HG03571 (cell line): ENCODE measurements at regions not wholly inside any gene's neighbourhood (a gene's known extent, or its start where the extent isn't known, plus 50 kb on each side); places are given as distances from the start of the nearest gene placed in this dataset.
"Not testable (repeated sequence)": the region's sequence is repeated elsewhere in the genome, so short reads cannot be mapped to it uniquely, and the experiment has no call there.

ENCODE experiments used
- ATAC-seq: cut with Tn5 transposase; IDR thresholded peaks from one replicate; pipeline ENCODE4 v1.9.1; 2021; ENCODE audit not compliant: unreplicated experiment

- ATAC-seq: not testable (repeated sequence)
These were observed 572.8 kb upstream of the AGA start for GRCh38 chr4:178015046-178015445.

GRCh38 chr4:178026999-178027398, 584.8 kb upstream of the AGA start:
- ATAC-seq: no peak

GRCh38 chr4:178027796-178028195, 585.6 kb upstream of the AGA start:
- no peak for ATAC-seq

GRCh38 chr4:178028481-178028880, 586.2 kb upstream of the AGA start:
- ATAC-seq: no peak

GRCh38 chr4:178037459-178038214, 595.4 kb upstream of the AGA start:
- ATAC-seq: no peak

GRCh38 chr4:178056996-178057395, 614.8 kb upstream of the AGA start:
- ATAC-seq: no peak

GRCh38 chr4:178063568-178063967, 621.3 kb upstream of the AGA start:
- ATAC-seq: no peak

- no peak for ATAC-seq
These were observed 624.2 kb upstream of the AGA start for GRCh38 chr4:178066338-178066941.

GRCh38 chr4:178068136-178068535, 625.9 kb upstream of the AGA start:
- no peak for ATAC-seq

GRCh38 chr4:178070163-178070562, 627.9 kb upstream of the AGA start:
- no peak for ATAC-seq

- no peak for ATAC-seq
These were observed 638.1 kb upstream of the AGA start for GRCh38 chr4:178080312-178080711.

GRCh38 chr4:178081176-178081575, 638.9 kb upstream of the AGA start:
- ATAC-seq: no peak

- ATAC-seq: no peak
These were observed 639.7 kb upstream of the AGA start for GRCh38 chr4:178081896-178082295.

- ATAC-seq: no peak
These were observed 640.7 kb upstream of the AGA start for GRCh38 chr4:178082906-178083305.

GRCh38 chr4:178083968-178084367, 641.7 kb upstream of the AGA start:
- ATAC-seq: no peak

GRCh38 chr4:178086320-178086719, 644.1 kb upstream of the AGA start:
- ATAC-seq: no peak

- no peak for ATAC-seq
These were observed 648.6 kb upstream of the AGA start for GRCh38 chr4:178090640-178091411.

- no peak for ATAC-seq
These were observed 659.9 kb upstream of the AGA start for GRCh38 chr4:178102139-178102538.

- no peak for ATAC-seq
These were observed 663.0 kb upstream of the AGA start for GRCh38 chr4:178105242-178105641.

GRCh38 chr4:178136736-178137345, 694.6 kb upstream of the AGA start:
- ATAC-seq: no peak

GRCh38 chr4:178137732-178138471, 695.7 kb upstream of the AGA start:
- no peak for ATAC-seq
